ENCODE measurements at regions not wholly inside any gene's neighbourhood (a gene's known extent, or its start where the extent isn't known, plus 50 kb on each side); places are given as distances from the start of the nearest gene placed in this dataset.

- H3K27me3 ChIP-seq (ENCODE audit: control insufficient read depth, insufficient read depth, low read length): no peaks in the 10 kb centered on the region
- no peaks in the 10 kb centered on the region for H3K9me3 ChIP-seq (ENCODE audit: control insufficient read depth, low read depth, low read length)
- no peaks in the 10 kb centered on the region for H3K4me1 ChIP-seq (ENCODE audit: control insufficient read depth, low read depth, low read length)
- no peak overlapping the region for H3K9ac ChIP-seq (ENCODE audit: low read length)
- no peak overlapping the region for H3K4me3 ChIP-seq (ENCODE audit: low read length)
- H3K36me3 ChIP-seq (ENCODE audit: control insufficient read depth, low read depth, low read length): no peaks in the 10 kb centered on the region
- H3K27ac ChIP-seq (ENCODE audit: low read length): no peak overlapping the region
Measured at GRCh38 chr1:5812295-5812694, 179.9 kb downstream of the NPHP4 start.

DNA sequence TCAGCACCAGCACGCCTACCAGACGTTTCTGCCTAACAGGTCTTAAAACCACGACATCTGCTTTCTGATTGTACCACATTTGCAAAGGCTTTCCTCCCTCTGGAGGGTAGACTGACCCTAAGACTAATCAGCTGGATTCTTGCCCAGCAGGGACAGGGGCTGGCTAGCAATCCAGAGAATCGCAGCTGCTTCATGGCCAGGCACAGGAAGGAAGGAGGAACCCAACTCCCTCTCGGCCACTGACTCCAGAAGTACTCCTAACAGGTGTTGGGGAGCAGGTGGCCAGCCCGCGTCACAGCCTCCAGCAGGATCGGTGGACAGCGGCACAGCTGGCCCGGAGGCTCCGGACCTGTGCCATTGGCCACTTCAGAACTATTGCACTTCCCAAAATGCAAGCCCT, 180.8 kb downstream of the NPHP4 start:
- no peak overlapping the region for H3K27ac ChIP-seq (ENCODE audit: low read length)
- H3K4me3 ChIP-seq (ENCODE audit: low read length): no peak overlapping the region
- H3K4me1 ChIP-seq (ENCODE audit: control insufficient read depth, low read depth, low read length): no peaks in the 10 kb centered on the region
- H3K9ac ChIP-seq (ENCODE audit: low read length): no peak overlapping the region
- H3K36me3 ChIP-seq (ENCODE audit: control insufficient read depth, low read depth, low read length): no peaks in the 10 kb centered on the region
- no peaks in the 10 kb centered on the region for H3K27me3 ChIP-seq (ENCODE audit: control insufficient read depth, insufficient read depth, low read length)
- H3K9me3 ChIP-seq (ENCODE audit: control insufficient read depth, low read depth, low read length): no peaks in the 10 kb centered on the region

DNA sequence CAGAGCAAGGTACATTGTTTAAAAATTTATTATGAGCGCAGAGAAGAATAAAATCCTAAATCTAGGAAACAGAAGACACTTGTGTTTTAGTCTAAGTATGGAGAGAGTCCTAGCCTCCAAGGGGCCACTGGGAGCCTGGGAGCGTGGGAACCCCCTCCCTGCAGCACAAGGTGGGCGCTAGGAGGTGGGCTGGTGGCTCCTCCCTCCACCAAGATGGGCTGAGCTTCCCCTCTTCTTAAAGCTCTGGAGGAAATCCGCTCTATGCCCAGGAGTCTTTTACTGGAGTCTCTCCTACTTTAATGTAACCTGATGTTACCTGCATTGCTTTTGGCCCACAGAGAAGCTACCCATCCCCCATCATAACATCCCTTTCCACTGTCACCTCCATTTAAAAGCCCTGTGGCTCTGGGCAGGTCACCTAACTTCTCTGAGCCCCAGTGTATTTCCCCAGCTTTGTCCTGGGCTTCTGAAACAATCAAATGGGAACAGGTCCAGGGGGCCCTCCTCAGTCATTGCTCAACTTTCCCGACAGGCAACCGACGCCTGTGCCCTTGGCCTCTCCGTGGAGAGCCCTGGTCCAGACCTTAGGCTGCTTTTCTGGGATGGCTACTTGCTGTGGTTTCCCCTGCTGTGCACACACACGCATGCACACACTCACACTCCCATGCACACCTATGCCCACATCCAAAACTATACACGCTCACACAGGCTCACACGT, 181.5 kb downstream of the NPHP4 start:
- no peak overlapping the region for H3K4me3 ChIP-seq (ENCODE audit: low read length)
- no peaks in the 10 kb centered on the region for H3K27me3 ChIP-seq (ENCODE audit: control insufficient read depth, insufficient read depth, low read length)
- H3K36me3 ChIP-seq (ENCODE audit: control insufficient read depth, low read depth, low read length): no peaks in the 10 kb centered on the region
- no peak overlapping the region for H3K9ac ChIP-seq (ENCODE audit: low read length)
- H3K4me1 ChIP-seq (ENCODE audit: control insufficient read depth, low read depth, low read length): no peaks in the 10 kb centered on the region
- no peaks in the 10 kb centered on the region for H3K9me3 ChIP-seq (ENCODE audit: control insufficient read depth, low read depth, low read length)
- H3K27ac ChIP-seq (ENCODE audit: low read length): no peak overlapping the region

DNA sequence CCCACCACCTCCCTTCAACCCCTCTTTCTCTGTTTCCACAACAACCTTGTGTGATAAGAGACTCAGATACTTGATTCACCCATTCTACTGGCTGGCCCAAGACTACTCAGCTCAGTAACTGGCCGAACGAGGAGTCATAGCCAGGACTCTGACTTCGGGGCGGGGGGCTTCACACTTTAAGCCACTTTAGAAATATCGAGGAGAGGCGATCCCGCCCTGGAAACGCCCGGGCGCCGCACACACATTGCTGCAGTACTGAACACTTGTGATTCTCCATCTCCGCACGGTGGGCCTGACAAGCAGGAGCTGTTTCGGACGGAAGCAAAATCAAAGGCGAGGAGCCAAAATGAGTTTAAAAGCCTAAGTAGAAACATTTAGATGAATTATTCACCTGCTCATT, 182.1 kb downstream of the NPHP4 start:
- H3K9me3 ChIP-seq (ENCODE audit: control insufficient read depth, low read depth, low read length): no peaks in the 10 kb centered on the region
- H3K4me1 ChIP-seq (ENCODE audit: control insufficient read depth, low read depth, low read length): no peaks in the 10 kb centered on the region
- H3K9ac ChIP-seq (ENCODE audit: low read length): no peak overlapping the region
- no peaks in the 10 kb centered on the region for H3K27me3 ChIP-seq (ENCODE audit: control insufficient read depth, insufficient read depth, low read length)
- H3K36me3 ChIP-seq (ENCODE audit: control insufficient read depth, low read depth, low read length): no peaks in the 10 kb centered on the region
- no peak overlapping the region for H3K4me3 ChIP-seq (ENCODE audit: low read length)
- H3K27ac ChIP-seq (ENCODE audit: low read length): no peak overlapping the region

GRCh38 chr1:5809207-5809788, 182.9 kb downstream of the NPHP4 start:
- Histone ChIP-seq H3K27ac (ENCODE audit: low read length) (no peak overlapping the region), H3K4me3 (ENCODE audit: low read length) (no peak overlapping the region), H3K27me3 (ENCODE audit: control insufficient read depth, insufficient read depth, low read length) (no peaks in the 10 kb centered on the region), H3K36me3 (ENCODE audit: control insufficient read depth, low read depth, low read length) (no peaks in the 10 kb centered on the region), H3K9ac (ENCODE audit: low read length) (no peak overlapping the region), H3K4me1 (ENCODE audit: control insufficient read depth, low read depth, low read length) (no peaks in the 10 kb centered on the region), H3K9me3 (ENCODE audit: control insufficient read depth, low read depth, low read length) (no peaks in the 10 kb centered on the region)

GRCh38 chr1:5803851-5804250, 188.4 kb downstream of the NPHP4 start:
- Histone ChIP-seq H3K4me1 (ENCODE audit: control insufficient read depth, low read depth, low read length) (no peaks in the 10 kb centered on the region), H3K27ac (ENCODE audit: low read length) (no peak overlapping the region), H3K4me3 (ENCODE audit: low read length) (no peak overlapping the region), H3K9ac (ENCODE audit: low read length) (no peak overlapping the region), H3K9me3 (ENCODE audit: control insufficient read depth, low read depth, low read length) (no peaks in the 10 kb centered on the region), H3K27me3 (ENCODE audit: control insufficient read depth, insufficient read depth, low read length) (no peaks in the 10 kb centered on the region), H3K36me3 (ENCODE audit: control insufficient read depth, low read depth, low read length) (no peaks in the 10 kb centered on the region)

GRCh38 chr1:5802606-5803005, 189.6 kb downstream of the NPHP4 start:
- H3K27ac ChIP-seq (ENCODE audit: low read length): no peak overlapping the region
- H3K9me3 ChIP-seq (ENCODE audit: control insufficient read depth, low read depth, low read length): no peaks in the 10 kb centered on the region
- H3K4me1 ChIP-seq (ENCODE audit: control insufficient read depth, low read depth, low read length): peaks cover 4% of the 10 kb centered on the region
- no peak overlapping the region for H3K4me3 ChIP-seq (ENCODE audit: low read length)
- no peaks in the 10 kb centered on the region for H3K36me3 ChIP-seq (ENCODE audit: control insufficient read depth, low read depth, low read length)
- H3K27me3 ChIP-seq (ENCODE audit: control insufficient read depth, insufficient read depth, low read length): no peaks in the 10 kb centered on the region
- H3K9ac ChIP-seq (ENCODE audit: low read length): no peak overlapping the region

- Histone ChIP-seq H3K27me3 (ENCODE audit: control insufficient read depth, insufficient read depth, low read length) (no peaks in the 10 kb centered on the region), H3K9ac (ENCODE audit: low read length) (no peak overlapping the region), H3K36me3 (ENCODE audit: control insufficient read depth, low read depth, low read length) (no peaks in the 10 kb centered on the region), H3K4me3 (ENCODE audit: low read length) (no peak overlapping the region), H3K4me1 (ENCODE audit: control insufficient read depth, low read depth, low read length) (peaks cover 4% of the 10 kb centered on the region), H3K9me3 (ENCODE audit: control insufficient read depth, low read depth, low read length) (no peaks in the 10 kb centered on the region), H3K27ac (ENCODE audit: low read length) (no peak overlapping the region)
Measured at GRCh38 chr1:5798904-5799303, 193.3 kb downstream of the NPHP4 start.

GRCh38 chr1:5798151-5798730, 194.0 kb downstream of the NPHP4 start:
- no peak overlapping the region for H3K9ac ChIP-seq (ENCODE audit: low read length)
- H3K27me3 ChIP-seq (ENCODE audit: control insufficient read depth, insufficient read depth, low read length): no peaks in the 10 kb centered on the region
- H3K9me3 ChIP-seq (ENCODE audit: control insufficient read depth, low read depth, low read length): no peaks in the 10 kb centered on the region
- H3K4me1 ChIP-seq (ENCODE audit: control insufficient read depth, low read depth, low read length): peaks cover 4% of the 10 kb centered on the region
- no peak overlapping the region for H3K27ac ChIP-seq (ENCODE audit: low read length)
- no peaks in the 10 kb centered on the region for H3K36me3 ChIP-seq (ENCODE audit: control insufficient read depth, low read depth, low read length)
- H3K4me3 ChIP-seq (ENCODE audit: low read length): no peak overlapping the region

DNA sequence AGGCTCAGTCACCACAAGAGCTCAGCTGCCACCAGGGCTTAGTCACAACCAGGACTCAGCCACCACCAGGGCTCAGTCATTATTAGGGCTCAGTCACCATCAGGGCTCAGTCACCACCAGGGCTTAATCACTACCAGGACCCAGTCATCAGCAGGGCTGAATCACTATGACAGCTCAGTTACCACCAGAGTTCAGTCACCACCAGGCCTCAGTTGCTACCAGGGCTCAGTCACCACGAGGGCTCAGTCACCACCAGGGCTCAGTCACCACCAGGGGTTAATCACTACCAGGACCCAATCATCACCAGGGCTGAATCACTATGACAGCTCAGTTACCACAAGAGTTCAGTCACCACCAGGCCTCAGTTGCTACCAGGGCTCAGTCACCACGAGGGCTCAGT, 196.2 kb downstream of the NPHP4 start:
- Histone ChIP-seq H3K4me1 (ENCODE audit: control insufficient read depth, low read depth, low read length) (peaks cover 4% of the 10 kb centered on the region), H3K9ac (ENCODE audit: low read length) (no peak overlapping the region), H3K36me3 (ENCODE audit: control insufficient read depth, low read depth, low read length) (no peaks in the 10 kb centered on the region), H3K27me3 (ENCODE audit: control insufficient read depth, insufficient read depth, low read length) (no peaks in the 10 kb centered on the region), H3K4me3 (ENCODE audit: low read length) (no peak overlapping the region), H3K27ac (ENCODE audit: low read length) (no peak overlapping the region), H3K9me3 (ENCODE audit: control insufficient read depth, low read depth, low read length) (no peaks in the 10 kb centered on the region)

DNA sequence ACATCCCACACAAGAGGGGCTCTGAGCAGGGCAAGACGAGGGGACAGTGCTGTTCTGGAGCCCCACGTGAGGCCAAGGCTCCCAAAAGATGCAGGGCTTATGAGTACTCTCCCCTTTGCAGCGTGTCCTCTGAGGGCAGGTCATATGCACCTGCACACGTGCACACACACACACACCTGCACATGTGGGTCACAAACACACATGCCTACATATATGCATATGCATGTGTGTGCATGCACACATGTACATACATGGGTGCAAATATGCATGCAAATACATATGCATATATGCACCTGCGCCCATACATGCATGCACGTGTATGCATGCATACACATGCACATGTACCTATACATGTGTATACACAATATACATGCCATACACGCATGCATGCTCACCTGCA, 197.9 kb downstream of the NPHP4 start:
- Histone ChIP-seq H3K9me3 (ENCODE audit: control insufficient read depth, low read depth, low read length) (no peaks in the 10 kb centered on the region), H3K4me3 (ENCODE audit: low read length) (no peak overlapping the region), H3K4me1 (ENCODE audit: control insufficient read depth, low read depth, low read length) (peaks cover 4% of the 10 kb centered on the region), H3K27ac (ENCODE audit: low read length) (no peak overlapping the region), H3K9ac (ENCODE audit: low read length) (no peak overlapping the region), H3K27me3 (ENCODE audit: control insufficient read depth, insufficient read depth, low read length) (no peaks in the 10 kb centered on the region), H3K36me3 (ENCODE audit: control insufficient read depth, low read depth, low read length) (no peaks in the 10 kb centered on the region)

- H3K27ac ChIP-seq (ENCODE audit: low read length): no peak overlapping the region
- H3K9me3 ChIP-seq (ENCODE audit: control insufficient read depth, low read depth, low read length): no peaks in the 10 kb centered on the region
- H3K9ac ChIP-seq (ENCODE audit: low read length): no peak overlapping the region
- no peak overlapping the region for H3K4me3 ChIP-seq (ENCODE audit: low read length)
- H3K36me3 ChIP-seq (ENCODE audit: control insufficient read depth, low read depth, low read length): no peaks in the 10 kb centered on the region
- no peaks in the 10 kb centered on the region for H3K27me3 ChIP-seq (ENCODE audit: control insufficient read depth, insufficient read depth, low read length)
- H3K4me1 ChIP-seq (ENCODE audit: control insufficient read depth, low read depth, low read length): peaks cover 4% of the 10 kb centered on the region
Measured at GRCh38 chr1:5793516-5793915, 198.7 kb downstream of the NPHP4 start.
